ENCODE measurements at regions not wholly inside any gene's neighbourhood (a gene's known extent, or its start where the extent isn't known, plus 50 kb on each side); places are given as distances from the start of the nearest gene placed in this dataset.

DNA sequence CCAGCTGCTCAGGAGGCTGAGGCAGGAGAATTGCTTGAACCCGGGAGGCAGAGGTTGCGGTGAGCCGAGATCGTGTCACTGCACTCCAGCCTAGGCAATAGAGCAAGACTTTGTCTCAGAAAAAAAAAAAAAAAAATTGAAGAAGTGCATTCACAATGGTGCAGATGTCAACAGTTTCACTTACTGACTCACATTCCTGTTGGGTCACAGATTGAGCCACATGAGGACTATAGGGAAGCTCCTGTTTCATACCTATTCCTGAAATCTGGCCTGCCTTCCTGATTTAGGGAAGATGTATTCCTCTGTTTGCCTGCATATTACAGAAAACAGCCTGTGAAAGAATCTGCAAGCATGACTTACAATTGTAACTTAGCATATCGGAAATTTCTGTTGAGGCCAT is 78.2 kb downstream of the AKR1C4 start (continued):
- TF ChIP-seq, protein P1, sequence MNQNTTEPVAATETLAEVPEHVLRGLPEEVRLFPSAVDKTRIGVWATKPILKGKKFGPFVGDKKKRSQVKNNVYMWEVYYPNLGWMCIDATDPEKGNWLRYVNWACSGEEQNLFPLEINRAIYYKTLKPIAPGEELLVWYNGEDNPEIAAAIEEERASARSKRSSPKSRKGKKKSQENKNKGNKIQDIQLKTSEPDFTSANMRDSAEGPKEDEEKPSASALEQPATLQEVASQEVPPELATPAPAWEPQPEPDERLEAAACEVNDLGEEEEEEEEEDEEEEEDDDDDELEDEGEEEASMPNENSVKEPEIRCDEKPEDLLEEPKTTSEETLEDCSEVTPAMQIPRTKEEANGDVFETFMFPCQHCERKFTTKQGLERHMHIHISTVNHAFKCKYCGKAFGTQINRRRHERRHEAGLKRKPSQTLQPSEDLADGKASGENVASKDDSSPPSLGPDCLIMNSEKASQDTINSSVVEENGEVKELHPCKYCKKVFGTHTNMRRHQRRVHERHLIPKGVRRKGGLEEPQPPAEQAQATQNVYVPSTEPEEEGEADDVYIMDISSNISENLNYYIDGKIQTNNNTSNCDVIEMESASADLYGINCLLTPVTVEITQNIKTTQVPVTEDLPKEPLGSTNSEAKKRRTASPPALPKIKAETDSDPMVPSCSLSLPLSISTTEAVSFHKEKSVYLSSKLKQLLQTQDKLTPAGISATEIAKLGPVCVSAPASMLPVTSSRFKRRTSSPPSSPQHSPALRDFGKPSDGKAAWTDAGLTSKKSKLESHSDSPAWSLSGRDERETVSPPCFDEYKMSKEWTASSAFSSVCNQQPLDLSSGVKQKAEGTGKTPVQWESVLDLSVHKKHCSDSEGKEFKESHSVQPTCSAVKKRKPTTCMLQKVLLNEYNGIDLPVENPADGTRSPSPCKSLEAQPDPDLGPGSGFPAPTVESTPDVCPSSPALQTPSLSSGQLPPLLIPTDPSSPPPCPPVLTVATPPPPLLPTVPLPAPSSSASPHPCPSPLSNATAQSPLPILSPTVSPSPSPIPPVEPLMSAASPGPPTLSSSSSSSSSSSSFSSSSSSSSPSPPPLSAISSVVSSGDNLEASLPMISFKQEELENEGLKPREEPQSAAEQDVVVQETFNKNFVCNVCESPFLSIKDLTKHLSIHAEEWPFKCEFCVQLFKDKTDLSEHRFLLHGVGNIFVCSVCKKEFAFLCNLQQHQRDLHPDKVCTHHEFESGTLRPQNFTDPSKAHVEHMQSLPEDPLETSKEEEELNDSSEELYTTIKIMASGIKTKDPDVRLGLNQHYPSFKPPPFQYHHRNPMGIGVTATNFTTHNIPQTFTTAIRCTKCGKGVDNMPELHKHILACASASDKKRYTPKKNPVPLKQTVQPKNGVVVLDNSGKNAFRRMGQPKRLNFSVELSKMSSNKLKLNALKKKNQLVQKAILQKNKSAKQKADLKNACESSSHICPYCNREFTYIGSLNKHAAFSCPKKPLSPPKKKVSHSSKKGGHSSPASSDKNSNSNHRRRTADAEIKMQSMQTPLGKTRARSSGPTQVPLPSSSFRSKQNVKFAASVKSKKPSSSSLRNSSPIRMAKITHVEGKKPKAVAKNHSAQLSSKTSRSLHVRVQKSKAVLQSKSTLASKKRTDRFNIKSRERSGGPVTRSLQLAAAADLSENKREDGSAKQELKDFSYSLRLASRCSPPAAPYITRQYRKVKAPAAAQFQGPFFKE (tag by site-specific recombination; IDR thresholded peaks at IDR 0.05; ENCODE audit: borderline replicate concordance), result no peak
- no peak for TF ChIP-seq ZNF791 (tag by site-specific recombination; IDR thresholded peaks at IDR 0.05)
- no peak for TF ChIP-seq ZNF660 (tag by site-specific recombination; IDR thresholded peaks at IDR 0.05)
- no peak for TF ChIP-seq ZBTB20 (tag by site-specific recombination; IDR thresholded peaks at IDR 0.05)
- no peak for TF ChIP-seq ZNF266 (tag by site-specific recombination; IDR thresholded peaks at IDR 0.05; ENCODE audit: low read depth)
- TF ChIP-seq ZBTB1 (tag by site-specific recombination; IDR thresholded peaks at IDR 0.05), result no peak
- no peak for TF ChIP-seq ZNF76 (tag by site-specific recombination; IDR thresholded peaks at IDR 0.05; ENCODE audit: borderline replicate concordance, low read depth)
- no peak for TF ChIP-seq ZNF157 (tag by site-specific recombination; IDR thresholded peaks at IDR 0.05)
- TF ChIP-seq KLF10 (tag by site-specific recombination; IDR thresholded peaks at IDR 0.05), result no peak
- TF ChIP-seq YY1 (tag by site-specific recombination; IDR thresholded peaks at IDR 0.05), result no peak
- TF ChIP-seq ZNF274 (IDR thresholded peaks at IDR 0.05; ENCODE audit: low read length), result no peak
- no peak for TF ChIP-seq ZNF274 (tag by site-specific recombination; IDR thresholded peaks at IDR 0.05; ENCODE audit: borderline replicate concordance)

DNA sequence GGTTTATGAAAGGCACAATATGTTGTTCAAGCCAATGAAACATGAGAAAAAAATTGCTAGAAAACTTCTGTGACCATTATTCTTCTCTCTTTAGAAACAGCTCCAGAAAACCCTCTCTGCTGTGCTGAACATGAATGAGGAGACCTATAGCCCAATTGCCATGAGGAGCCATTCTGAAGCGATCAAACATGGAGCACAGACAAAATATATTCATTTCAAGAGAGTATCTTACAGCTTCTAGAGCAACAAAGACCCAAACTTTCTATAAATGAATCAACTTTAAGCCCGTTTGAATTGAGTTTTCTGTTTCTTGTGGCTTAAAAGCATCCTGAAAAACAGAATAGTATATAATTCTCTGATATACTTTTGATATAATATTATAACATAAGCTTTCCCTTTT is 83.4 kb upstream of the UCN3 start:
- Histone ChIP-seq H3K4me3 (ENCODE audit: low read depth, low read length) (no peak overlapping the region), H3K4me1 (ENCODE audit: control insufficient read depth, insufficient read depth, low read length) (no peaks in the 10 kb centered on the region), H3K9me3 (ENCODE audit: control insufficient read depth, insufficient read depth, low read depth, low read length) (no peaks in the 10 kb centered on the region), H3K27ac (ENCODE audit: extremely low read depth, low read depth, low read length) (no peak overlapping the region), H3K36me3 (ENCODE audit: control insufficient read depth in 2 of 2, insufficient read depth in 1 of 2, low read length in 2 of 2) (no peaks in the 10 kb centered on the region)
- no peak for TF ChIP-seq TCF7L2 (IDR thresholded peaks at IDR 0.05; ENCODE audit: borderline replicate concordance, low read depth, low read length)
- TF ChIP-seq RBAK (tag by site-specific recombination; IDR thresholded peaks at IDR 0.05), result no peak
- no peak for TF ChIP-seq ZNF24 (tag by site-specific recombination; IDR thresholded peaks at IDR 0.05)
- no peak for TF ChIP-seq ZNF341 (tag by site-specific recombination; IDR thresholded peaks at IDR 0.05; ENCODE audit: low read depth)
- TF ChIP-seq ZNF549 (tag by site-specific recombination; IDR thresholded peaks at IDR 0.05), result no peak
- TF ChIP-seq, protein P2, sequence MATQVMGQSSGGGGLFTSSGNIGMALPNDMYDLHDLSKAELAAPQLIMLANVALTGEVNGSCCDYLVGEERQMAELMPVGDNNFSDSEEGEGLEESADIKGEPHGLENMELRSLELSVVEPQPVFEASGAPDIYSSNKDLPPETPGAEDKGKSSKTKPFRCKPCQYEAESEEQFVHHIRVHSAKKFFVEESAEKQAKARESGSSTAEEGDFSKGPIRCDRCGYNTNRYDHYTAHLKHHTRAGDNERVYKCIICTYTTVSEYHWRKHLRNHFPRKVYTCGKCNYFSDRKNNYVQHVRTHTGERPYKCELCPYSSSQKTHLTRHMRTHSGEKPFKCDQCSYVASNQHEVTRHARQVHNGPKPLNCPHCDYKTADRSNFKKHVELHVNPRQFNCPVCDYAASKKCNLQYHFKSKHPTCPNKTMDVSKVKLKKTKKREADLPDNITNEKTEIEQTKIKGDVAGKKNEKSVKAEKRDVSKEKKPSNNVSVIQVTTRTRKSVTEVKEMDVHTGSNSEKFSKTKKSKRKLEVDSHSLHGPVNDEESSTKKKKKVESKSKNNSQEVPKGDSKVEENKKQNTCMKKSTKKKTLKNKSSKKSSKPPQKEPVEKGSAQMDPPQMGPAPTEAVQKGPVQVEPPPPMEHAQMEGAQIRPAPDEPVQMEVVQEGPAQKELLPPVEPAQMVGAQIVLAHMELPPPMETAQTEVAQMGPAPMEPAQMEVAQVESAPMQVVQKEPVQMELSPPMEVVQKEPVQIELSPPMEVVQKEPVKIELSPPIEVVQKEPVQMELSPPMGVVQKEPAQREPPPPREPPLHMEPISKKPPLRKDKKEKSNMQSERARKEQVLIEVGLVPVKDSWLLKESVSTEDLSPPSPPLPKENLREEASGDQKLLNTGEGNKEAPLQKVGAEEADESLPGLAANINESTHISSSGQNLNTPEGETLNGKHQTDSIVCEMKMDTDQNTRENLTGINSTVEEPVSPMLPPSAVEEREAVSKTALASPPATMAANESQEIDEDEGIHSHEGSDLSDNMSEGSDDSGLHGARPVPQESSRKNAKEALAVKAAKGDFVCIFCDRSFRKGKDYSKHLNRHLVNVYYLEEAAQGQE (tag by site-specific recombination; IDR thresholded peaks at IDR 0.05), result no peak
- TF ChIP-seq ZNF626 (tag by site-specific recombination; IDR thresholded peaks at IDR 0.05), result no peak
- ChIA-PET POLR2A (no interaction called here), CTCF (interaction anchor here (1.0 to 4.2 kb wide), 4 partner anchors 11 to 467 kb away, joined by 3 to 48 read pairs (median 5); no protein-coding TSS in a partner anchor)
